Neutrophil (primary cell): ENCODE measurements at regions not wholly inside any gene's neighbourhood (a gene's known extent, or its start where the extent isn't known, plus 50 kb on each side); places are given as distances from the start of the nearest gene placed in this dataset.

Source experiments
- H3K27ac ChIP-seq: fragments of 200-600 bp; sonication (generic); 2 replicates; pipeline ENCODE4 v1.5.1; 2016; ENCODE audit warnings: mild to moderate bottlenecking, moderate library complexity
- H3K27me3 ChIP-seq: fragments of 200-600 bp; sonication (generic); 2 replicates; pipeline ENCODE4 v1.6.0; 2016; ENCODE audit warnings: mild to moderate bottlenecking
- H3K36me3 ChIP-seq: fragments of 200-600 bp; sonication (generic); 2 replicates; pipeline ENCODE4 v1.5.1; 2017
- H3K4me1 ChIP-seq, 2 experiments: fragments of 200-600 bp in 1 of 2; sonication (generic) in 1 of 2; 1 replicate in 1 of 2; 2 replicates in 1 of 2; pipeline versions ENCODE4 v1.5.1 to v1.6.1; 2013 to 2016; ENCODE audit warnings: low read depth in 1 of 2, low read length in 1 of 2, mild to moderate bottlenecking in 1 of 2, moderate library complexity in 1 of 2; ENCODE audit not compliant: control insufficient read depth in 1 of 2, insufficient read depth in 1 of 2
- H3K4me3 ChIP-seq, 2 experiments: fragments of 200-600 bp in 1 of 2; sonication (generic) in 1 of 2; 1 replicate in 1 of 2; 2 replicates in 1 of 2; pipeline ENCODE4 v1.5.1; 2013 to 2016; ENCODE audit warnings: low read depth in 1 of 2, low read length in 1 of 2, mild to moderate bottlenecking in 1 of 2, moderate library complexity in 1 of 2
- H3K9me3 ChIP-seq: fragments of 200-600 bp; sonication (generic); 2 replicates; pipeline ENCODE4 v1.5.1; 2016
- CTCF ChIP-seq: fragments of 200-600 bp; sonication (generic); IDR thresholded peaks from 2 replicates; pipeline ENCODE4 v1.5.1; 2016; ENCODE audit warnings: antibody characterized with exemption

GRCh38 chr1:37265786-37266667 is 208.4 kb upstream of the ZC3H12A start:
- TF ChIP-seq CTCF, result no peak
- no peaks in the 10 kb centered on the region for H3K9me3 ChIP-seq
- H3K27me3 ChIP-seq, result peaks cover 10% of the 10 kb centered on the region
- no peaks in the 10 kb centered on the region for H3K4me1 ChIP-seq
- no peak overlapping the region for H3K27ac ChIP-seq
- H3K4me3 ChIP-seq, result no peak overlapping the region
- H3K36me3 ChIP-seq, result no peaks in the 10 kb centered on the region

GRCh38 chr1:37267111-37267835 is 207.1 kb upstream of the ZC3H12A start:
- Histone ChIP-seq H3K27ac (no peak overlapping the region), H3K4me1 (no peaks in the 10 kb centered on the region), H3K4me3 (no peak overlapping the region), H3K27me3 (peaks cover 3% of the 10 kb centered on the region), H3K9me3 (no peaks in the 10 kb centered on the region), H3K36me3 (no peaks in the 10 kb centered on the region)
- TF ChIP-seq CTCF, result no peak

GRCh38 chr1:37270639-37271038 is 203.7 kb upstream of the ZC3H12A start:
- Histone ChIP-seq H3K9me3 (no peaks in the 10 kb centered on the region), H3K27ac (no peak overlapping the region), H3K4me3 (no peak overlapping the region), H3K27me3 (no peaks in the 10 kb centered on the region), H3K4me1 (no peaks in the 10 kb centered on the region), H3K36me3 (no peaks in the 10 kb centered on the region)
- TF ChIP-seq CTCF, result no peak

- no peaks in the 10 kb centered on the region for H3K9me3 ChIP-seq
- no peak for TF ChIP-seq CTCF
Measured at GRCh38 chr1:37272626-37273025, 201.8 kb upstream of the ZC3H12A start.

GRCh38 chr1:37274486-37274885 is 199.9 kb upstream of the ZC3H12A start:
- no peaks in the 10 kb centered on the region for H3K27me3 ChIP-seq
- H3K9me3 ChIP-seq, result no peaks in the 10 kb centered on the region
- no peak overlapping the region for H3K27ac ChIP-seq
- no peak overlapping the region for H3K4me3 ChIP-seq
- H3K36me3 ChIP-seq, result no peaks in the 10 kb centered on the region
- H3K4me1 ChIP-seq, result no peaks in the 10 kb centered on the region
- no peak for TF ChIP-seq CTCF

More at GRCh38 chr1:37272626-37273025, 201.8 kb upstream of the ZC3H12A start:
- Histone ChIP-seq H3K36me3 (no peaks in the 10 kb centered on the region), H3K4me1 (no peaks in the 10 kb centered on the region), H3K27me3 (no peaks in the 10 kb centered on the region), H3K4me3 (no peak overlapping the region), H3K27ac (no peak overlapping the region)
